Loucy (cell line): ENCODE measurements at regions not wholly inside any gene's neighbourhood (a gene's known extent, or its start where the extent isn't known, plus 50 kb on each side); places are given as distances from the start of the nearest gene placed in this dataset.

Experiments used
- H2AFZ ChIP-seq: fragments of 200-600 bp; sonication (generic); 2 replicates; pipeline ENCODE4 v1.6.0; 2016; ENCODE audit warnings: antibody characterized with exemption, mild to moderate bottlenecking, low read length, moderate library complexity
- H3F3A ChIP-seq: fragments of 200-600 bp; 2 replicates; pipeline ENCODE4 v1.6.0; 2016; ENCODE audit warnings: antibody characterized with exemption, low read depth, mild to moderate bottlenecking
- H3K27me3 ChIP-seq: fragments of 200-600 bp; sonication (generic); 2 replicates; pipeline ENCODE4 v1.6.1; 2014; ENCODE audit warnings: low read length, mild to moderate bottlenecking; ENCODE audit not compliant: insufficient read depth, poor library complexity, severe bottlenecking
- H3K36me3 ChIP-seq: fragments of 200-600 bp; sonication (generic); 2 replicates; pipeline ENCODE4 v1.6.1; 2016; ENCODE audit warnings: low read length; ENCODE audit not compliant: insufficient read depth
- H3K4me1 ChIP-seq: fragments of 200-600 bp; sonication (generic); 2 replicates; pipeline ENCODE4 v1.5.1; 2014; ENCODE audit warnings: low read length, mild to moderate bottlenecking; ENCODE audit not compliant: insufficient read depth, poor library complexity, severe bottlenecking
- H3K4me2 ChIP-seq: fragments of 200-600 bp; sonication (generic); 2 replicates; pipeline ENCODE4 v1.6.0; 2014; ENCODE audit warnings: antibody characterized with exemption, low read length, low read depth, mild to moderate bottlenecking; ENCODE audit not compliant: poor library complexity, severe bottlenecking
- H3K4me3 ChIP-seq: fragments of 200-600 bp; sonication (generic); 2 replicates; pipeline ENCODE4 v1.5.1; 2014; ENCODE audit warnings: low read length, mild to moderate bottlenecking, mixed read lengths; ENCODE audit not compliant: poor library complexity, severe bottlenecking
- H3K79me2 ChIP-seq: fragments of 200-600 bp; sonication (generic); 2 replicates; pipeline ENCODE4 v1.6.1; 2014; ENCODE audit warnings: low read length; ENCODE audit not compliant: insufficient read depth
- H3K9ac ChIP-seq: fragments of 200-600 bp; sonication (generic); 2 replicates; pipeline ENCODE4 v1.6.0; 2014; ENCODE audit warnings: mild to moderate bottlenecking, low read depth, low read length, moderate library complexity; ENCODE audit not compliant: poor library complexity, severe bottlenecking
- H3K9me2 ChIP-seq: fragments of 200-600 bp; sonication (generic); replicated peaks from 2 replicates; pipeline ENCODE4 v1.6.1; 2016; ENCODE audit warnings: low read depth, low read length, mixed read lengths
- H3K9me3 ChIP-seq: fragments of 200-600 bp; sonication (generic); 2 replicates; pipeline ENCODE4 v1.6.1; 2014; ENCODE audit warnings: mild to moderate bottlenecking, antibody characterized with exemption, low read length, low read depth; ENCODE audit not compliant: insufficient read depth
- H4K20me1 ChIP-seq: fragments of 200-600 bp; sonication (generic); 2 replicates; pipeline ENCODE4 v1.6.0; 2014; ENCODE audit warnings: antibody characterized with exemption, low read length, mild to moderate bottlenecking; ENCODE audit not compliant: insufficient read depth, poor library complexity, severe bottlenecking
- CTCF ChIP-seq: fragments of 200-600 bp; sonication (generic); conservative IDR thresholded peaks from 2 replicates; pipeline ENCODE4 v1.5.1; 2014; ENCODE audit warnings: mild to moderate bottlenecking, antibody characterized with exemption, low read length
- EZH2phosphoT487 ChIP-seq: fragments of 200-600 bp; IDR thresholded peaks from 2 replicates; pipeline ENCODE4 v1.6.1; 2018; ENCODE audit warnings: antibody characterized with exemption, mild to moderate bottlenecking, moderate library complexity, borderline replicate concordance

GRCh38 chr2:236720974-236721540, 151.4 kb downstream of the ACKR3 start:
- Histone ChIP-seq H3K4me3 (no peak overlapping the region), H4K20me1 (no peaks in the 10 kb centered on the region), H3K79me2 (no peaks in the 10 kb centered on the region), H3K9me2 (no peaks in the 10 kb centered on the region), H2AFZ (no peak overlapping the region), H3K27me3 (no peaks in the 10 kb centered on the region), H3K9ac (no peak overlapping the region), H3K4me1 (no peaks in the 10 kb centered on the region), H3K4me2 (no peak overlapping the region), H3F3A (no peaks in the 10 kb centered on the region), H3K36me3 (no peaks in the 10 kb centered on the region), H3K9me3 (no peaks in the 10 kb centered on the region)
- TF ChIP-seq EZH2phosphoT487 (no peak), CTCF (no peak)

DNA sequence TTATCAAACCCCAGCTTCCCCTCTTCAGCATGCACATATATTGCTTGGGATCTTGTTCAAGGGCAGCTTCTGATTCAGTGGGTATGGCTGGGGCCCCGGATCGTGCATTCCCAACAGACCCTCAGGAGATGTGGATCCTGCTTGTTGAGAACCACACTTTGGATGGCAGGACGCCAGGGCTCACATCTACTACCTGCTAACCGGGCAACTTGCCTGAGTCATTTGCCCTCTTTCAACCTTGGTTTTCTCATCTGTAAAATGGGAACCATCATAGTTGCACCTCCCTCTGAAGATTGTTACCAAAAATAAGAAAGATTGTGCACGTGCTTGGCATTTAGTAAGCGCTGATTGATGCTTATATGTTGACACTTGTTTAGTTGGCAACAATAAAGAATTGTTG, 154.6 kb downstream of the ACKR3 start:
- Histone ChIP-seq H3K27me3 (no peaks in the 10 kb centered on the region), H3K36me3 (no peaks in the 10 kb centered on the region), H3K4me3 (no peak overlapping the region), H3K79me2 (no peaks in the 10 kb centered on the region), H3K9me2 (no peaks in the 10 kb centered on the region), H3F3A (no peaks in the 10 kb centered on the region), H4K20me1 (no peaks in the 10 kb centered on the region), H3K4me1 (no peaks in the 10 kb centered on the region), H3K9me3 (no peaks in the 10 kb centered on the region), H2AFZ (no peak overlapping the region), H3K9ac (no peak overlapping the region), H3K4me2 (no peak overlapping the region)
- TF ChIP-seq CTCF, result no peak

GRCh38 chr2:236726701-236727450, 157.3 kb downstream of the ACKR3 start:
- H2AFZ ChIP-seq, result no peak overlapping the region
- no peaks in the 10 kb centered on the region for H3K79me2 ChIP-seq
- H3K9me3 ChIP-seq, result no peaks in the 10 kb centered on the region
- H3K9me2 ChIP-seq, result no peaks in the 10 kb centered on the region
- no peaks in the 10 kb centered on the region for H4K20me1 ChIP-seq
- no peaks in the 10 kb centered on the region for H3K36me3 ChIP-seq
- H3K4me2 ChIP-seq, result no peak overlapping the region
- H3K9ac ChIP-seq, result no peak overlapping the region
- no peaks in the 10 kb centered on the region for H3K4me1 ChIP-seq
- H3F3A ChIP-seq, result no peaks in the 10 kb centered on the region
- H3K27me3 ChIP-seq, result no peaks in the 10 kb centered on the region
- TF ChIP-seq CTCF, result no peak
- TF ChIP-seq EZH2phosphoT487, result no peak
- no peak overlapping the region for H3K4me3 ChIP-seq
